Tibial nerve (tissue), 4 donors: ENCODE measurements at regions not wholly inside any gene's neighbourhood (a gene's known extent, or its start where the extent isn't known, plus 50 kb on each side); places are given as distances from the start of the nearest gene placed in this dataset.

Source experiments
- DNase-seq, 2 donors: peaks; one replicate each; pipeline ENCODE4 v3.0.0-alpha.2; 2019; ENCODE audit warnings: low spot score in 2 of 2
- H3K27ac ChIP-seq, 4 donors: fragments of 200-600 bp; sonication (generic) in 3 of 4; one replicate each; pipeline ENCODE4 v1.5.1; 2017 to 2019; ENCODE audit warnings: mild to moderate bottlenecking in 1 of 4
- H3K27me3 ChIP-seq, 2 donors: fragments of 200-600 bp; sonication (generic) in 1 of 2; one replicate each; pipeline versions ENCODE4 v1.5.1 to v1.6.0; 2017 to 2019
- H3K36me3 ChIP-seq, 3 donors: fragments of 200-600 bp; sonication (generic); one replicate each; pipeline ENCODE4 v1.5.1; 2018 to 2019
- H3K4me1 ChIP-seq, 4 donors: fragments of 200-600 bp; sonication (generic) in 3 of 4; one replicate each; pipeline ENCODE4 v1.5.1; 2017 to 2019
- H3K4me3 ChIP-seq, 4 donors: fragments of 200-600 bp; sonication (generic) in 3 of 4; one replicate each; pipeline ENCODE4 v1.5.1; 2017 to 2019; ENCODE audit warnings: mild to moderate bottlenecking in 1 of 4, moderate library complexity in 1 of 4
- H3K9me3 ChIP-seq, 4 donors: fragments of 200-600 bp; sonication (generic) in 3 of 4; one replicate each; pipeline ENCODE4 v1.5.1; 2017 to 2019
- EP300 ChIP-seq, 2 donors: sonication (generic); formaldehyde crosslinking; IDR thresholded peaks; one replicate each; pipeline ENCODE4 v1.6.1; 2017; ENCODE audit warnings: antibody characterized with exemption in 2 of 2, mild to moderate bottlenecking in 1 of 2
- POLR2A ChIP-seq, 2 donors: fragments of 450-650 bp; IDR thresholded peaks; one replicate each; pipeline ENCODE4 v1.6.1; 2017; ENCODE audit warnings: antibody characterized with exemption in 2 of 2, mild to moderate bottlenecking in 2 of 2, moderate library complexity in 2 of 2
- WGBS, 2 donors: methylation state at CpG; one replicate each; pipeline ENCODE4 v1.1.5; 2018; 5-methylcytosine and 5-hydroxymethylcytosine counted together
- TF ChIP-seq, protein P1 (sequence below), 5 experiments: fragments of 200-600 bp in 3 of 5; fragments of 450-650 bp in 2 of 5; sonication (generic) in 3 of 5; IDR thresholded peaks; one replicate each; pipeline ENCODE4 v1.5.1; 2016 to 2019; ENCODE audit warnings: antibody characterized with exemption in 5 of 5, mild to moderate bottlenecking in 3 of 5, moderate library complexity in 2 of 5

DNA sequence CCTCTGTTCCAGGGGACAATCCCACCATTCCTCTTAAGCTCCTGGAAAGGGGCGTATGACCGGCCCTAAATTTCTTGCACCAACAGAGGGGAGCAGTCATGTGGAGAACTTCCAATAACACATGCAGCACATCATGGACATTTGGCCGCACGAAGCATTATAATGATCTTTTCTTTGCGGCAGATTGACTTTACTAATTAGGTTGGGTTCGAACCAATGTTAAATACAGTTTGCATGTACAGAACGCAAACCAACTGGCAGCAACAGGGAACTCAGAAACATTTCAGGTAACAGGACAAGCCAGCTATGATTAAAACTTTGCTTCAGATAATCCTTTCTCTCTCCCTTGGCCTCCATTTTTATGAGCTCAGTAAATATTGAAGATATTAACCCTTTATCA is 100.8 kb upstream of the ADPGK start:
- TF ChIP-seq EP300 (IDR thresholded peaks at IDR 0.05) = no peak
- TF ChIP-seq, protein P1, sequence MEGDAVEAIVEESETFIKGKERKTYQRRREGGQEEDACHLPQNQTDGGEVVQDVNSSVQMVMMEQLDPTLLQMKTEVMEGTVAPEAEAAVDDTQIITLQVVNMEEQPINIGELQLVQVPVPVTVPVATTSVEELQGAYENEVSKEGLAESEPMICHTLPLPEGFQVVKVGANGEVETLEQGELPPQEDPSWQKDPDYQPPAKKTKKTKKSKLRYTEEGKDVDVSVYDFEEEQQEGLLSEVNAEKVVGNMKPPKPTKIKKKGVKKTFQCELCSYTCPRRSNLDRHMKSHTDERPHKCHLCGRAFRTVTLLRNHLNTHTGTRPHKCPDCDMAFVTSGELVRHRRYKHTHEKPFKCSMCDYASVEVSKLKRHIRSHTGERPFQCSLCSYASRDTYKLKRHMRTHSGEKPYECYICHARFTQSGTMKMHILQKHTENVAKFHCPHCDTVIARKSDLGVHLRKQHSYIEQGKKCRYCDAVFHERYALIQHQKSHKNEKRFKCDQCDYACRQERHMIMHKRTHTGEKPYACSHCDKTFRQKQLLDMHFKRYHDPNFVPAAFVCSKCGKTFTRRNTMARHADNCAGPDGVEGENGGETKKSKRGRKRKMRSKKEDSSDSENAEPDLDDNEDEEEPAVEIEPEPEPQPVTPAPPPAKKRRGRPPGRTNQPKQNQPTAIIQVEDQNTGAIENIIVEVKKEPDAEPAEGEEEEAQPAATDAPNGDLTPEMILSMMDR (IDR thresholded peaks at IDR 0.05) = no peak
- TF ChIP-seq POLR2A (IDR thresholded peaks at IDR 0.05) = no peak
- no peak for DNase-seq
- no peaks in the 10 kb centered on the region for H3K27me3 ChIP-seq
- H3K4me1 ChIP-seq = no peaks in the 10 kb centered on the region
- peaks cover 0 to 12% (median 0%) of the 10 kb centered on the region in 4 donors for H3K9me3 ChIP-seq
- H3K4me3 ChIP-seq = no peak overlapping the region
- no peaks in the 10 kb centered on the region for H3K36me3 ChIP-seq
- WGBS, 2 donors = 97% methylated on average over 7 of the region's 7 CpGs
- no peak overlapping the region for H3K27ac ChIP-seq

DNA sequence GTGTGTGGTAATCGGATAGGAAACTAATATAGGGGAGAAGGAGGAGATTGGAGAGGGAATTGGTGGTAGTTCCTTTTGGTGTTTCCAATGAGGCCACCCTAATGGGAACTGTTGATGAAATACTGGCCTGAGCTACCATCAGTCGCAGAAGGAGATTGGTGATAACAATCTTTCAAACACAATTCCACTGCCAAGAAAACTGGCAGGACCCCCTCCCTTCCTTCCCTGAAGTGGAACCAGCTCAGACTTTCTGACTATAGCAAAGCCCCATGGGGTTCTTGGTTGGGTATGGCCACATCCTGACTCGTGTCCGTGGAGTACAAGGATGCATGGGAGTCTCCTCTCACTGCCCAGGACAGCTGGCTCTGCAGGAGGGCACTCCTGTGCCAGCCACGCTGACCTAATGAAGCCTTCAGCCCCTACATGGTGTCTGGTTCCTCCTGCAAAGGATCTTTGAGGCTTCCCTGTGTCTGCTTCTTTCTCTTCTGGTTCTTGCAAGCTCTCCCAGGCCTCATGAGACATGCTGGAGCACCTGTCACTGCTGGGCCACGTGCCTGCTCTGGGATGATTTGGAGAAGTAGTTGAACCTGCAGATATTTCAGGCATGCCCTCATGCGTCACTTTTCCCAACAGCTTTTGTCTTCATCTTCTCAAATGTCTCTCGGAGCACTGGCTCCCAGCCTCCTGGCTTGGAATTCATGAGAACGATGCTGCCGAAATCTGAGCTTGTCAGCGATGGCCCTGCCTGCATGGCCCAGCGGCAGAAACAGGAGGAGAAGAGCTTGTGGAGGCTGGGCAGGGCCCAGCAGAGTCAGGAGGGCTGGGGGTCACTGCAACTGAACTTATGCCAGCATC is 90.0 kb upstream of the ADPGK start:
- H3K27me3 ChIP-seq = no peaks in the 10 kb centered on the region
- H3K9me3 ChIP-seq = no peaks in the 10 kb centered on the region
- H3K4me1 ChIP-seq = no peaks in the 10 kb centered on the region
- no peak for TF ChIP-seq EP300 (IDR thresholded peaks at IDR 0.05)
- no peak for TF ChIP-seq POLR2A (IDR thresholded peaks at IDR 0.05)
- TF ChIP-seq, protein P1 (IDR thresholded peaks at IDR 0.05) = no peak
- DNase-seq = no peak
- no peaks in the 10 kb centered on the region for H3K36me3 ChIP-seq
- no peak overlapping the region for H3K4me3 ChIP-seq
- no peak overlapping the region for H3K27ac ChIP-seq
- WGBS, 2 donors = 57% methylated on average over 9 to 12 of the region's 12 CpGs

DNA sequence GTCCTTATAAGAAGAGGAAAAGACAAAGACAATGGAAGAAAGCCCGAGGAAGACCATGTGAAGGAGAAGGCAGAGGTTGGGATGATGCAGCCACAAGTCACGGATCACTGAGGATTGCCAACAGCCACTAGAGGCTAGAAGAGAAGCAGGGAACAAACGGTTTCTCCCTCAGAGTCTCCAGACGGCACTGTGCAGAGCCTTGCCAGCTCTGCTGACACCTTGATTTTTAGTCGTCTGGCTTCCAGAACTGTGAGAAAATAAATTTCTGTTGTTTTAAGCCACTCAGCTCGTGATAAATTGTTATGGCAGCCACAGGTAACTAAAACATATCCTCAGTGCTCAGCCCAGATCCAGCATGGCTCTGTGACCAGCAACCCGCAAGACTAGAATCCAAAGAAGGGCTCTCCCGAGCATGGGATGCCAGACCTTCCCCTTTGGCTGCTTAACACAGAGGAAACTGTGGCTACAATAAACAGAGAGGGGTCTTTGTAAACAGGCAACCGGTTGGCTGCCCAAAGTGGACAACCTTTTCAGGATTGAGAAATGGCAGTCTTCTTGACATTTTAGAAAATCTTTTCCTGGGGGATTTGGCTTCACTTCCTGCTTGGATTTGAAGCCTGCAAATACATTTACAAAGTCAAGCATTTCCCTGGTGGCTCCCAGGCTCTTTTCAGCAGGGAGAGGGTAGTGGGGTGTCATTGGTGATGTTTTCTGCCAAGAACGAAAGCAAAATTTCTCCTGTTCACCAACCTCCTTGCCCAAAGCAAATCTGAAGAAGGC is 88.7 kb upstream of the ADPGK start:
- no peak overlapping the region for H3K4me3 ChIP-seq
- no peaks in the 10 kb centered on the region for H3K36me3 ChIP-seq
- 62 to 67% methylated on average over 10 of the region's 10 CpGs for WGBS, 2 donors
- H3K4me1 ChIP-seq = no peaks in the 10 kb centered on the region
- H3K27me3 ChIP-seq = no peaks in the 10 kb centered on the region
- no peak overlapping the region for H3K27ac ChIP-seq
- H3K9me3 ChIP-seq = no peaks in the 10 kb centered on the region
- DNase-seq = no peak
- TF ChIP-seq POLR2A (IDR thresholded peaks at IDR 0.05) = no peak
- no peak for TF ChIP-seq EP300 (IDR thresholded peaks at IDR 0.05)
- TF ChIP-seq, protein P1 (IDR thresholded peaks at IDR 0.05) = no peak

DNA sequence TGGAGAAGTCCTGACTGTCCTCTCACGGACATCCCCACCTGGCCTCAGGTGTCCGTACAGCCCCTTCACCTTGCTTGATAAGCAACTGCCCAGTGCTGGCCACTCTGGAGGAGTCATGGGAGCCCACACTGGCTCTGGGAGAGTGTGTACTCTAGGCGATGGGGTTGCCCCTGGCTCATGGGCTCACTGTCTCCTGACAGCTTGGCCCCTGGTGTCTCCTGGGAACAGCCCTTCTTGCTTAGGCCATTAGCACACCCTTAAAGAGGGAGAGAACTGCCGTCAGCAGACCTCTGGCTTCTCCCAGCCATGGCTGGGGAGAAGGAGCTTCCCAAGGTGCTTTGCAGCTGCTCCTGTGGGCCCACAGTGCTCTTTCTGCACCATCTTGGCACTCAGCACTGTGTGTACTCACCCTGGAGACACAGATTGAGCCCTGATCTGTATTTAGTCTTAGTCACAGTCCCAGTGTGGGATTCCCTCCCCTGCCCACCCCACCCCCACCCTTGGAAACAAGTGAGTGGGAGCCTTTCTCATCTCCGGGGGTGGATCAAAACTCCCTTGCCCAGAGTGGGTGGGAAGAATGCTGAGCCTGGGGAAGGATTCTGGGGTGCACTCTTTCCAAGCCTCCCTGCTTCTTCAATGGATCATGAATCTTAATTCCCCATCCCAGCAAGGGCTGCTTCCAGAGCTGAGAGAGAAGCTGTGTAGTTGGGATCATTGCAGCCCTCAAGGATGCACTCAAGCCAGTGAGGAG is 83.5 kb upstream of the ADPGK start:
- Histone ChIP-seq H3K4me1 (no peaks in the 10 kb centered on the region), H3K36me3 (no peaks in the 10 kb centered on the region), H3K4me3 (no peak overlapping the region), H3K27ac (no peak overlapping the region), H3K27me3 (no peaks in the 10 kb centered on the region), H3K9me3 (no peaks in the 10 kb centered on the region)
- TF ChIP-seq EP300 (IDR thresholded peaks at IDR 0.05) (no peak), POLR2A (IDR thresholded peaks at IDR 0.05) (no peak)
- TF ChIP-seq, protein P1 (IDR thresholded peaks at IDR 0.05) = no peak
- DNase-seq = no peak
- WGBS, 2 donors = 74 to 97% methylated on average over 3 to 5 of the region's 5 CpGs
